Stimulated activated CD4-positive, alpha-beta T cell treated with anti-CD3 and anti-CD28 coated beads, Interleukin-1b, Interleukin-23, amount 100 ng/mL, for 48 hours (primary cell): ENCODE measurements at regions not wholly inside any gene's neighbourhood (a gene's known extent, or its start where the extent isn't known, plus 50 kb on each side); places are given as distances from the start of the nearest gene placed in this dataset.

Source experiments
- DNase-seq: peaks from one replicate; pipeline ENCODE4 v3.0.0-alpha.2; 2020

GRCh38 chr1:55844322-55844721 lies 629.2 kb upstream of the USP24 start:
- DNase-seq = no peak

DNA sequence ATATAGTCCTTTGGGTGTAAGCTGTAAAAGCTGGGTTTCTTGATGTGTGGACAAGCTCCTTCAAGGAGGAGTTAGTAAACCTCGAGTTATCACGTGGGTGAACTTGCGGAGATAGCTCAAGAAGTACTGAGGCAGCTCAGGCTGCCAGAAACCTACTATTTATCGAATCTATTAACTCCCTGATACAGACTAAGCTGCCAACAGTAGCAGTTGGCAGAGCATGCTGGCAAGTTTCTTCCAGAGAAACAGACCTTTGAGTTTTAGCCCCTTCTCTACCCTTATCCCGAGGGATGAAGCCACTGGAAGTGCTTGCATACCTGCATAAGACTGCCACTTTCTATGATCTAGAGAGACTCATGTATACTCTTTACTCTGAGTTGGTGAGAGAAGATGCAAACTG lies 624.5 kb upstream of the USP24 start:
- DNase-seq = no peak

DNA sequence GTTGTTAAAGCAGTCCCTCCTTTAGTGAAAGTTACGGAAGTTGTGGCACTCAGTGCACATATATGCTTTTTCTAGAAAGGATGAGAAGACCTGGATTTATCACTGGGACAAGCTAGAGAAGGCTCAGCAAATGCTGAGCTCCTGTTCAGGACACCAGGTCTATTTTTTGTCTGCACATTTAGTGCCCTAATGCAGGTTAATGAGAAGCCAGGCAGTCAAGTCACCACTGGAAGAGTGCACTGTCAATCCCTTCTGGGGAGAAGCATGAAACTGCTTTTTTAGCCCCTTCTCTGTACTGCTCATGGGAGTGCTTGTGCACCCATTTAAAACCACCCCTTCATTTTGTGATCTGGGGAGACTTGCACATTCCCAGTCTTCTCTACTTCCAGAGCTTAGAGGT lies 624.1 kb upstream of the USP24 start:
- no peak for DNase-seq

- no peak for DNase-seq
Observed at GRCh38 chr1:55836086-55836485, 620.9 kb upstream of the USP24 start.

DNA sequence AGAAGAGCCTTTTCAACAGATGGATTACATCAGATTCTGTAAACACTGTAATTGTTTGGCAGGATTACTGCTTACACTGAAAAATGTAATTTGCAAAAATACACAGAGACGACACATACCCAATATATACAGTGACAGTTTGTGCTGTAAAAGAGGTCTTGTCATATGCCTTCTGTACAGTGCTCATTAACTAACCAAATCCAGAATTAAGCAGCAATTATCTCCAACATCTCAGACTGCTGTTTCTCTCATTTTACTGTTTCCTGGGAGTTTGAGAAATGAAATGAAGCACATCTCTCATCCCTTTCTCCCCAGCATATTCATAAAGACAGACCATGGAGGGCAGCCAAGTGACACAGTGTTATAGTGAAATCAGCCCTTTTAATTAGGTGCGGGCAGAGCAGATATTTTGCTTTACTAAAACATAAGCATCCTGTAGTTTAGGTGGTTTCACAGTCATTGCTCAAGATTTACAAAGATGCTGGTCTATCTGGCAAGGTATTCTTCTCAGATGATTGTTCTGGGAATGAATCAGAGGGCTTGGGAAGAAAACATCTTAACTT lies 618.4 kb upstream of the USP24 start:
- no peak for DNase-seq

DNA sequence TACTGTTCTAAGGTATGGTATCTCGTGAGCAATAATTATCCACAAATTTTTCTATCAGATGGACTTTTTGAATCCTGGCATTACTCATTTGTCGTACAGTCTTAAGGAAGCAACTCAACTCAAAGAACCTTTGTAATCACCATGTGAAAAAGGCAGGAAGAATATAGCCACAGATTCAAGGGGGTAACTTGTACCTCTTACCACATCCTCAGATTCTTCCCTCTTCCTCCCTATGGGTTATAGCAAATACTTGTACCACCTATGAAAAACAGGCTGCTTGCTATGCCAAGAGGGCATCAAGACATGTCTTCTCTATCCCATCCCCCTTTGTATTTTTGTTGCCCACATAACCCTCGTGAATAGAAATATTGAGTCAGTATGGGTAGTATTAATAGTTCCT lies 616.6 kb upstream of the USP24 start:
- DNase-seq = no peak

DNA sequence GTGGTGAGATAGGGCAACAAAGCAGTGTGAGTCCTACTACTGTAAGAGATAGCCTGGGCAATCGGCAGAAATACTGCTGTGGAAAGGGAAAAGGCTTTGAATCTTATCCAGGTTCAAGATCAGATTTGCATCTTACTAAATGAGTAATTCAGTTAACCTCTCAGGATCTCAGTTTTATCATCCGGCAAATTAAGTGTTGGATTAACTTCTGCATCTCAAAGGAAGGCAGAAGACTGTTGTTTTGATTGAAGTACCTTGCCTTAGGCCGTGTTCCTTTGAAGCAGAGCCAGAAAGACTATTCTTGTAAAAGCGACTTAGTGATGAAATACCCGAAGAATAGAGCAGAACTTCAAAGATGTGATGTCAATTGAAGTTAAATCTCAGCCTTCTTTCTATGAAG lies 612.9 kb upstream of the USP24 start:
- DNase-seq = no peak

GRCh38 chr1:55827350-55827749 lies 612.2 kb upstream of the USP24 start:
- no peak for DNase-seq

- no peak for DNase-seq
Observed at GRCh38 chr1:55826381-55827080, 611.4 kb upstream of the USP24 start.

DNA sequence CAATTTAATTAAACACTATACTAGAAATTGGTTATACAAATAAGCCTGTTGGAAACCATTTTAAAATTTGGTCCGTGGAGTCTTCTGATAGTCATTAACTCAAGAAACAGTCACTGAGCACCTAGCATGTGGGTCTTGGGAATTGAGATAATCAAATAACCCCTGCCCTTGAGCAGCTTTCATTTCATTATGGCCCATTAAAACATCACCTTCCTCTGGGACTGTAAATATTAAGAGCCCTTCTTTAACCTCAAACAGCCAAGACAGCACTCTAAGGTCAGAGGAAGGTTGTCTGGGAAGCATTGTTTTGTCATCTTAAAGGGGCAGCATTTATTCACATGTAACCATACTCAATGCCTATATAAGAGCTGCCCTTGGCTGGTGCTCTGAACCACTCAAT lies 610.3 kb upstream of the USP24 start:
- DNase-seq = no peak

DNA sequence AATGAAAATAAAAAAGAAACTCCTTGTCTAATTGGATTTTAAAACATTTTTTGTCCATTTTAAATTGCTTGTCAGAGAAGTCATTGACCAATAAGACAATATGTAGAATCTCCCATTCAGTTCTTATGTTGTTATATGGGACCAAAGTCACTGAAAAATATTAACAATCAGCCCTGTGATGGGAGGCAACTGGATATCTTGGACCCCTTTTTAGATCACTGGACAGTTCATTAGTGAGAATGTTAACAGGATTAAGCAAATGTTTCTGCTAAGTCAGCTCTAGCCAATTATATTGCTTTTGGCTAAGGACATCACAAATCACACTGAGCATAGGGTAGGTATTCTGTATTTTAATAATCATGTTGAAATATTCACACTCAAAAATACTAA lies 609.1 kb upstream of the USP24 start:
- DNase-seq = no peak

- DNase-seq = no peak
Observed at GRCh38 chr1:55823541-55824250, 608.5 kb upstream of the USP24 start.

DNA sequence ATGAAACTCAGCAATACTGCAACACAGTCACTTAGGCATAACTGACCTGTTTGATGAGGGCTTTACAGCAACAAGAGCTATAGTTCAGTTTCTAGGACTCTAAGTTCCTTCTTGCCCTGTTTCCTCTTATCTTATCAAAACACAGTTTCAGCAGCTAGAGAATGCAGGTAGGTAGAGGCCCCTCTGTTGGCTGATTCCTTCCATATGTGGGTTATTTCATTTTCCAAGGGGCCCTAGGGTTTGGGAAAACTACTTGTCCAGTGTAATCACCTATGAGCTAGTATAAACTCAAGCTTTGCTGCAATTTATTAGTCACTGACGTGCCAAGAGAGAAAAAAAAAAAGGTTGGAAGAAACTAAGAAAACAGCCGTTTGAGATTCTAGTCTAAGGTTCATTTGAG lies 607.7 kb upstream of the USP24 start:
- DNase-seq = no peak

GRCh38 chr1:55821234-55821633 lies 606.1 kb upstream of the USP24 start:
- no peak for DNase-seq

DNA sequence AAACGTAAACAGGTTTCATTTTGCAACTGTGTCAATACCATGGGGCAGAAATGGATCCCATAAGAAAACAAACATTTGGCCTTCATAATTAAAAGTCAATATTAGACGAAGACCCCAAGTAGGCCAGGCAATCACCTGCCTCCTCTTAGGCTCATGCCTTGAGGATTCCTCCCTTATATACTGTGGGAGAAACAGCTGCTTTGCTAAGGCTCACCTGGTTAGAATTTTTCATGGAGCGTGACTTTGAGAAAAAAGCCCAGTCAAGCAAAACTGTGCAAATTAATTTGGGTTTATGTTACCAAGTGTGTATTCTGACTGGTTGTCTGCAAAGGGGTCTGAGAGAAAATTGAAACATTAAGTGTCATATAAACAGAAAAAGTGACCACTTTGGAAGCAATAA lies 605.3 kb upstream of the USP24 start:
- DNase-seq = no peak

GRCh38 chr1:55819011-55819410 lies 603.8 kb upstream of the USP24 start:
- no peak for DNase-seq

DNA sequence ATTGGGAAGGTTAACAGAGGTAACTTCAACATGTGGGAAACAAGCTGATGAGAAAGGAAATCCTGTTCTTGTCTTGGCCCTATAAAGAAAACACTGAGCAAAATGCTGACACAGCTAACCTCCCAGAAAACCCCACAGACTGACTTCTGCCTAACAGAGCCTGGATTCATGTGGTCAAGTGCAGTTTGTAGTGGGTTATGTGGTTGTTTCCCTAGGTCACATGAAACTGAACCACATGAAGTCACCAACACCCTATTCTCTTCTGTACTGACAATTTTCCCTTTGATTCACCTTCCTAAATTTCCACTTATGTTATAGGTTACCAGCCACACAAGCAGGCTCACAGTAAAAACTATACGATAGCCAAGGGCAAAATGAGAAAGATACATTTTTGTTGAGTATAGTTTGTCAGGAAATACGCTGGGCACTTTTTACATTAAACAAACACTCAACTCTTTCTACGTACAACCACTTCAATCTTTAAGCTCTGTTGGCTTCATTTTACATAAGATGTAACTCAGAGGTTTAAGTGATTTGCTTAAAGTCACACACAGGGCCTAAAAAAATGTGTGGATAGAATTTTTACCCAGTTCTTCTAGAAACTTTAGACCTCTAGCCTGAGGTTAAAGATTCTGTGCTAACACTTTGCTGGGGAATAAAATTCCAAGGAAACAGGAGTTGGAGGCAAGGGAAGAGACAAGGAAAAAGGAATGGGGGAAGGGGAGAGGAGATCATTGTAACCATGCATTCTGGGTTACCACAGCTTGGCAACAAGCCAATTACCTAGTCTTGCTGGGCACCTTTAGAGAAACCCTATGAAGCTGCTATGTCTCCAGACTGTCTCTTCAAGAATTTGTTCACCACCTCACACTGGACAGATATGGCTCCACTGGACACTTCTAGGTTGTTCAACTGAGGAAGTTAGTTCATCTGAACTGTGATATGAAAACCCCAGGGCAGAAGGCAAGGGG lies 601.6 kb upstream of the USP24 start:
- no peak for DNase-seq

GRCh38 chr1:55815745-55816455 lies 600.7 kb upstream of the USP24 start:
- DNase-seq = no peak

DNA sequence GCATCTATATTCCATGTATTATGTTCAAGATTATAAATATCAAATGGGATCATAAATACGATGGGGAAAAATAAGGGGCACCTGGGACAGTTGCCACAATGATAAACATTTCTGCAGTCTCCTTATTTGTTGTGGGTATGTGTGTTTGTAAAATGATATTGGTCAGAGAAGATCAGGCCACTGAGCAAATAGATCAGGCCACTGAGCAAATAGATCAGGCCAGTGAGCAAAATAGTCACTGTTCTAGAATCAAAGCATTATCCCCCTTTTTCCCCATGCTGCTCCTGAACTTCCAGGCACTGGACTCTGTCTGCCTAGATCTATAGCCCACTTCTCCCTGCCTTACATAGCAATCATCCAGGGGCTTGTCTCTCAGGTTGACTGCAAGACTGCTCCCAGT lies 599.8 kb upstream of the USP24 start:
- no peak for DNase-seq

DNA sequence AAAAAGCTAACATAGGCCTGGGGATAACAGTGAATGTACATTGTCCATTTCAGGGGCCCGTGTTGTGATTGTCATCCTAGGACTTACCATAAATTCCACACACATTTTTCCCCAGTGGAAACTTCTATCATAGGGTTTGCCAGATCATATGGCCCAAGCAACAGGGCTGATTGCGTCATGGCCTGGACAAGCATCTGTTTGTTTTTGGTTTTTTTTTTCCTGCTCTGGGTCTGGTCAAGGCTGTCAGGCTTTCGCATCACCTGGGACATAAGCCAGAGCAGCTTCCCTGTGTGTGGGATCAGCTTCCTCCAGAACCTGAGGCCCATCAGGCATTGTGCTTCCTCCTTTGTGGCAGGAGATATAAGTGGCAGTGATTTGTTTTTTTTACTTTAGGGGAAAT lies 598.5 kb upstream of the USP24 start:
- no peak for DNase-seq

- DNase-seq = no peak
Observed at GRCh38 chr1:55812281-55812680, 597.1 kb upstream of the USP24 start.

GRCh38 chr1:55808263-55808662 lies 593.1 kb upstream of the USP24 start:
- DNase-seq = no peak

GRCh38 chr1:55803429-55803828 lies 588.3 kb upstream of the USP24 start:
- DNase-seq = no peak
